HepG2 (cell line): ENCODE measurements at regions not wholly inside any gene's neighbourhood (a gene's known extent, or its start where the extent isn't known, plus 50 kb on each side); places are given as distances from the start of the nearest gene placed in this dataset.

ENCODE experiments used
- HOMEZ ChIP-seq: IDR thresholded peaks from 2 replicates; pipeline ENCODE4 v1.6.1; 2016; ENCODE audit warnings: low read depth
- KAT2B ChIP-seq: fragments of 150-350 bp; IDR thresholded peaks from 2 replicates; pipeline ENCODE4 v1.6.1; 2014; ENCODE audit warnings: low read depth, low read length, borderline replicate concordance
- SSRP1 ChIP-seq: IDR thresholded peaks from 2 replicates; pipeline ENCODE4 v1.6.1; 2016; ENCODE audit warnings: control low read depth
- ZNF333 ChIP-seq: sonication (generic); formaldehyde crosslinking; IDR thresholded peaks from 2 replicates; pipeline ENCODE4 v1.4.0; 2020; ENCODE audit warnings: mild to moderate bottlenecking, missing genetic modification reagents, borderline replicate concordance
- ZNF609 ChIP-seq: sonication (generic); formaldehyde crosslinking; IDR thresholded peaks from 2 replicates; pipeline ENCODE4 v1.4.0; 2020; ENCODE audit warnings: mild to moderate bottlenecking, missing genetic modification reagents, borderline replicate concordance

- TF ChIP-seq KAT2B (no peak), ZNF609 (CRISPR knock-in tag) (no peak), SSRP1 (no peak), ZNF333 (CRISPR knock-in tag) (no peak), HOMEZ (no peak)
These were observed 288.0 kb downstream of the ICE1 start for GRCh38 chr5:5710471-5710870.
